Omental fat pad (tissue), 3 donors: ENCODE measurements at regions not wholly inside any gene's neighbourhood (a gene's known extent, or its start where the extent isn't known, plus 50 kb on each side); places are given as distances from the start of the nearest gene placed in this dataset.

ENCODE experiments used
- ATAC-seq: fragments of 150-250 bp; one replicate; pipeline ENCODE4 v1.9.1; 2016; ENCODE audit warnings: mild to moderate bottlenecking, moderate library complexity; ENCODE audit not compliant: low FRiP score
- DNase-seq: peaks from one replicate; pipeline ENCODE4 v3.0.0-alpha.2; 2019; ENCODE audit warnings: low spot score
- CTCF ChIP-seq, 3 donors: fragments of 450-650 bp; IDR thresholded peaks; one replicate each; pipeline ENCODE4 v1.5.1; 2016 to 2017; ENCODE audit warnings: antibody characterized with exemption in 3 of 3, mild to moderate bottlenecking in 3 of 3, moderate library complexity in 2 of 3

- TF ChIP-seq CTCF (IDR thresholded peaks at IDR 0.05), result no peak
Observed at GRCh38 chr2:153091344-153091743, 372.9 kb downstream of the ARL6IP6 start.

GRCh38 chr2:153079315-153079714 lies 360.9 kb downstream of the ARL6IP6 start:
- DNase-seq, result no peak
- no peak for TF ChIP-seq CTCF (IDR thresholded peaks at IDR 0.05)

More at GRCh38 chr2:153091344-153091743, 372.9 kb downstream of the ARL6IP6 start:
- ATAC-seq, result no peak
- DNase-seq, result no peak

GRCh38 chr2:153077311-153077710 lies 358.9 kb downstream of the ARL6IP6 start:
- no peak for ATAC-seq
- no peak for DNase-seq
- no peak for TF ChIP-seq CTCF (IDR thresholded peaks at IDR 0.05)

More at GRCh38 chr2:153079315-153079714, 360.9 kb downstream of the ARL6IP6 start:
- ATAC-seq, result no peak

- no peak for TF ChIP-seq CTCF (IDR thresholded peaks at IDR 0.05)
- DNase-seq (no peak), ATAC-seq (peak; percentile 90)
Observed at GRCh38 chr2:153074207-153074606, 355.8 kb downstream of the ARL6IP6 start.

GRCh38 chr2:153072813-153073212 lies 354.4 kb downstream of the ARL6IP6 start:
- no peak for ATAC-seq
- TF ChIP-seq CTCF (IDR thresholded peaks at IDR 0.05), result no peak
- no peak for DNase-seq

- DNase-seq (no peak), ATAC-seq (no peak)
- TF ChIP-seq CTCF (IDR thresholded peaks at IDR 0.05), result no peak
Observed at GRCh38 chr2:153072077-153072476, 353.7 kb downstream of the ARL6IP6 start.

- no peak for TF ChIP-seq CTCF (IDR thresholded peaks at IDR 0.05)
- ATAC-seq (no peak), DNase-seq (no peak)
Observed at GRCh38 chr2:153071090-153071489, 352.7 kb downstream of the ARL6IP6 start.
